WI38 (cell line): ENCODE measurements at regions not wholly inside any gene's neighbourhood (a gene's known extent, or its start where the extent isn't known, plus 50 kb on each side); places are given as distances from the start of the nearest gene placed in this dataset.
A peak's percentile ranks its signal among the peaks of the same experiment; 100 is the strongest.

Source experiments
- H3K4me3 ChIP-seq: 2 replicates; pipeline ENCODE4 v1.5.1; 2011; ENCODE audit warnings: low read depth, mild to moderate bottlenecking, control low read depth, low read length
- TF ChIP-seq, protein P1 (sequence below): IDR thresholded peaks from 2 replicates; pipeline ENCODE4 v1.5.1; 2012; ENCODE audit warnings: low read depth, mild to moderate bottlenecking, control low read depth, low read length

GRCh38 chrX:114095789-114096188 lies 488.1 kb upstream of the HTR2C start:
- no peak overlapping the region for H3K4me3 ChIP-seq
- TF ChIP-seq, protein P1, sequence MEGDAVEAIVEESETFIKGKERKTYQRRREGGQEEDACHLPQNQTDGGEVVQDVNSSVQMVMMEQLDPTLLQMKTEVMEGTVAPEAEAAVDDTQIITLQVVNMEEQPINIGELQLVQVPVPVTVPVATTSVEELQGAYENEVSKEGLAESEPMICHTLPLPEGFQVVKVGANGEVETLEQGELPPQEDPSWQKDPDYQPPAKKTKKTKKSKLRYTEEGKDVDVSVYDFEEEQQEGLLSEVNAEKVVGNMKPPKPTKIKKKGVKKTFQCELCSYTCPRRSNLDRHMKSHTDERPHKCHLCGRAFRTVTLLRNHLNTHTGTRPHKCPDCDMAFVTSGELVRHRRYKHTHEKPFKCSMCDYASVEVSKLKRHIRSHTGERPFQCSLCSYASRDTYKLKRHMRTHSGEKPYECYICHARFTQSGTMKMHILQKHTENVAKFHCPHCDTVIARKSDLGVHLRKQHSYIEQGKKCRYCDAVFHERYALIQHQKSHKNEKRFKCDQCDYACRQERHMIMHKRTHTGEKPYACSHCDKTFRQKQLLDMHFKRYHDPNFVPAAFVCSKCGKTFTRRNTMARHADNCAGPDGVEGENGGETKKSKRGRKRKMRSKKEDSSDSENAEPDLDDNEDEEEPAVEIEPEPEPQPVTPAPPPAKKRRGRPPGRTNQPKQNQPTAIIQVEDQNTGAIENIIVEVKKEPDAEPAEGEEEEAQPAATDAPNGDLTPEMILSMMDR = no peak

DNA sequence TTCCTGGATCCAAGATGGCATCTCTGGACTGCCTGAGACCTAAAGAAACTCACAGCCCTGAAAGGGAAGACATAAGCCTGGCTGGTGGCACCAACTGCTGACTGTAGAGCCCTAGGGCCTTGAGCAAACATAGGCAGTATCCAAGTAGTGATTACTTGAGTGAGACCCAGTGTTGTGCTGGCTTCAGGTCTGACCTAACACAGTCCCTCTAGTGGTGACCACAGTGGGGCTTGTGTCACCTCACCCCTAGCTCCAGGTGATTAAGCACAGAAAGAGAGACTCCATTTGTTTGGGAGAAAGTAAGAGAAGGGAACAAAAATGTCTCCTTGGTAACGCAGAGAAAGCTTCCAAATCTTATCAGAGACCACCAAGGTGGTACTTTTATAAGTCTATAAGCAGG lies 496.3 kb upstream of the HTR2C start:
- TF ChIP-seq, protein P1 = no peak

DNA sequence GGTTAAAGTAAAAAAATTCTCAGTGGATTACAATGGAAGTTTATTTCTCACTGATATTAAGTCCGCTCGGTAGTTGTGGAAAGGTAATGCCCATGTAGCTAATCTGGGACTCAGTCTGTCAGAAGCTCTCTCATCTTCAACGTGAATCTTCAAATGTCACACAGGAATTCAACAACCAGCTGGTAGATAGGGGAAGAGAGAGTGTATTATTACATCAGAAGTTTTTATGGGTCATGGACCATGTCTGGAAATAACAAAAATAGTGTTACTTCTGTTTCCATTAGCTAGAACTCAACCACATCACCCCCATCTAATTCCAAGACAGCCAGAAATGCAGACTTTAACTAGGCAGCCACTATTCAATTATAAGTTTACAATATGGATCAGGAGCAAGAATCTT lies 506.1 kb upstream of the HTR2C start:
- TF ChIP-seq, protein P1 = no peak
- no peak overlapping the region for H3K4me3 ChIP-seq

More for the DNA sequence above, 496.3 kb upstream of the HTR2C start:
- H3K4me3 ChIP-seq = no peak overlapping the region

DNA sequence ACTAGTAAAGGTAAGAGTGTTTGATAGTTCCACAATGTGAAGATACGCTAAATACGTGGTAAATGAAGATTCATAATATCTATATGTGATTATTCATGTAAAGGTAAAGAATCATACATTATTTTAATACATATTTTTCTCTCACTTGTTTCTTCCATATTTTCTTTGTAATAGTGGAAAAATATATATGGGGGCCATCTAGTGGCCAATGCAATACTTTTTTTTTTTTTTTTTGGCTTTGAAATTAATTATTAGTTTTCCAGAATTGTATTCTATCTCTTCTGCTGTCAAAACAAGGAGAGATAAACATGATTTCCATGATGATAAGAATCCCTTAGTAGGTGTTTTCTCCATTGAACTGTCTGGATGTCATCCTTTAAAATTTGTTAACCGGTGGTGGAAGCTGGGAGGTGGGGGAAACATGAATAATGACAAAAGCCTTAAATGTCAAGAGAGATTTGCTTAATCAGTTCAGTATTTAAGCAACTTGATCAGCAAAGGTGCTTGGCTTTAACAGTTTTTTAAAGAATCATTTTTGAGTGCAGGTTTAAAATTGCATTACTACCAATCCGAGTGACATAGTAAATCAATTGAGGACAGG lies 508.7 kb upstream of the HTR2C start:
- TF ChIP-seq, protein P1 = peak; percentile 7; the same call in 1 of the 2 replicates
- H3K4me3 ChIP-seq = no peak overlapping the region

- TF ChIP-seq, protein P1 = no peak
- no peak overlapping the region for H3K4me3 ChIP-seq
Measured at GRCh38 chrX:114073926-114074325, 510.0 kb upstream of the HTR2C start.

DNA sequence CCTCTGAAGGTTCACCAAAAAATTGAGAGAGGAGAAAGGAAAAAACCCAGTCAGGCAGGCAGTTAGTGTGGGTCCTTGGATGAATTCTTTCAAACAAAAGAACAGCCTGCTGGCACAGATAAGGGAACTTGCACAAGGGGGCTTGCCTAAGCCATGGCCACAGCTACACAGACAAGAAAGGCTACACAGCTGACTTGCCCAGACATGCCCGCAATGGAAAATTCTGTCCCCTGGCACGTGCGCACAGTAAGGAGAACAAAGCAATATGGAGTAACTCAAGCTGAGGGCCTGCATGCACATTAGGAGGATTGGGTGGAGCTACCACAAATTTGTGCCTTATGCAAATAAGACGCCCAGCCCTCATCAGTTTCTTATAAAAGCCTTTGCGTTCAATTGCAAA lies 512.5 kb upstream of the HTR2C start:
- no peak overlapping the region for H3K4me3 ChIP-seq
- TF ChIP-seq, protein P1 = no peak

- TF ChIP-seq, protein P1 = no peak
Measured at GRCh38 chrX:114065577-114066223, 518.2 kb upstream of the HTR2C start.

More at GRCh38 chrX:114065577-114066223, 518.2 kb upstream of the HTR2C start:
- H3K4me3 ChIP-seq = no peak overlapping the region
